ENCODE measurements at regions not wholly inside any gene's neighbourhood (a gene's known extent, or its start where the extent isn't known, plus 50 kb on each side); places are given as distances from the start of the nearest gene placed in this dataset.

- TF ChIP-seq CTCF (IDR thresholded peaks at IDR 0.05) (no peak), ZFX (IDR thresholded peaks at IDR 0.05; ENCODE audit: borderline replicate concordance) (no peak)
These were observed 195.2 kb upstream of the LRIG3 start for GRCh38 chr12:59115526-59115925.

Data from 22Rv1 (cell line).